ENCODE measurements at regions not wholly inside any gene's neighbourhood (a gene's known extent, or its start where the extent isn't known, plus 50 kb on each side); places are given as distances from the start of the nearest gene placed in this dataset.

- intact Hi-C loops (cut with DNase I): no loop called here
- TF ChIP-seq POLR2A (IDR thresholded peaks at IDR 0.05; ENCODE audit: low read depth) (no peak), CTCF (IDR thresholded peaks at IDR 0.05) (no peak), POLR2AphosphoS5 (IDR thresholded peaks at IDR 0.05) (no peak), EP300 (IDR thresholded peaks at IDR 0.05) (no peak)
Measured at GRCh38 chr15:29573197-29573838, 248.9 kb downstream of the TJP1 start.

GRCh38 chr15:29571792-29572431, 250.4 kb downstream of the TJP1 start:
- DNase-seq (ENCODE audit: extremely low spot score): peak; percentile 66
- peak overlapping the region in 2 of 4 donors; percentile 44 to 57 for H3K4me3 ChIP-seq

More at GRCh38 chr15:29573197-29573838, 248.9 kb downstream of the TJP1 start:
- 82% methylated on average over 4 of the region's 4 CpGs for WGBS
- H3K36me3 ChIP-seq: no peaks in the 10 kb centered on the region
- no peaks in the 10 kb centered on the region for H3K9me3 ChIP-seq
- peaks cover 0 to 62% (median 19%) of the 10 kb centered on the region in 4 donors for H3K27me3 ChIP-seq
- H3K4me3 ChIP-seq: no peak overlapping the region
- peaks cover 12 to 23% (median 18%) of the 10 kb centered on the region in 4 donors for H3K4me1 ChIP-seq
- no peak overlapping the region for H3K27ac ChIP-seq (replicated peaks in 1 of 4)
- no peak for DNase-seq (ENCODE audit: extremely low spot score)

GRCh38 chr15:29570948-29571791, 251.1 kb downstream of the TJP1 start:
- peak; percentile 47 for DNase-seq (ENCODE audit: extremely low spot score)
- no peak for TF ChIP-seq EP300 (IDR thresholded peaks at IDR 0.05)
- TF ChIP-seq POLR2AphosphoS5 (IDR thresholded peaks at IDR 0.05): no peak
- no peak for TF ChIP-seq CTCF (IDR thresholded peaks at IDR 0.05)
- no peak for TF ChIP-seq POLR2A (IDR thresholded peaks at IDR 0.05; ENCODE audit: low read depth)
- WGBS: 5% methylated on average over 31 of the region's 85 CpGs
- no peaks in the 10 kb centered on the region for H3K36me3 ChIP-seq
- peak overlapping the region; percentile 41 to 57 (median 46) for H3K4me3 ChIP-seq
- intact Hi-C loops (cut with DNase I): no loop called here
- H3K27ac ChIP-seq (replicated peaks in 1 of 4): no peak overlapping the region
- H3K27me3 ChIP-seq: peaks cover 0 to 81% (median 25%) of the 10 kb centered on the region in 4 donors
- peaks cover 12 to 23% (median 18%) of the 10 kb centered on the region in 4 donors for H3K4me1 ChIP-seq
- H3K9me3 ChIP-seq: no peaks in the 10 kb centered on the region

More at GRCh38 chr15:29571792-29572431, 250.4 kb downstream of the TJP1 start:
- no peak overlapping the region for H3K27ac ChIP-seq (replicated peaks in 1 of 4)
- no peaks in the 10 kb centered on the region for H3K36me3 ChIP-seq
- TF ChIP-seq POLR2A (IDR thresholded peaks at IDR 0.05; ENCODE audit: low read depth): no peak
- no peak for TF ChIP-seq CTCF (IDR thresholded peaks at IDR 0.05)
- no peak for TF ChIP-seq POLR2AphosphoS5 (IDR thresholded peaks at IDR 0.05)
- TF ChIP-seq EP300 (IDR thresholded peaks at IDR 0.05): no peak
- H3K9me3 ChIP-seq: no peaks in the 10 kb centered on the region
- H3K4me1 ChIP-seq: peaks cover 12 to 23% (median 18%) of the 10 kb centered on the region in 4 donors
- peaks cover 0 to 76% (median 22%) of the 10 kb centered on the region in 4 donors for H3K27me3 ChIP-seq
- WGBS: 6% methylated on average over 14 of the region's 14 CpGs
- intact Hi-C loops (cut with DNase I): no loop called here

GRCh38 chr15:29570121-29570947, 251.9 kb downstream of the TJP1 start:
- H3K4me3 ChIP-seq: peak overlapping the region; percentile 52 to 55 (median 54)
- 2% methylated on average over 21 of the region's 135 CpGs for WGBS
- no peak overlapping the region for H3K27ac ChIP-seq (replicated peaks in 1 of 4)
- no peaks in the 10 kb centered on the region for H3K36me3 ChIP-seq
- H3K4me1 ChIP-seq: peaks cover 12 to 23% (median 18%) of the 10 kb centered on the region in 4 donors
- H3K9me3 ChIP-seq: no peaks in the 10 kb centered on the region
- DNase-seq (ENCODE audit: extremely low spot score): peak; percentile 29
- H3K27me3 ChIP-seq: peaks cover 0 to 86% (median 25%) of the 10 kb centered on the region in 4 donors
- intact Hi-C loops (cut with DNase I): no loop called here
- TF ChIP-seq POLR2AphosphoS5 (IDR thresholded peaks at IDR 0.05): no peak
- TF ChIP-seq CTCF (IDR thresholded peaks at IDR 0.05): no peak
